GM23338 (cell line): ENCODE measurements at regions not wholly inside any gene's neighbourhood (a gene's known extent, or its start where the extent isn't known, plus 50 kb on each side); places are given as distances from the start of the nearest gene placed in this dataset.

ENCODE experiments used
- ATAC-seq: fragments of 200-7000 bp; cut with Tn5 transposase; 3 replicates; pipeline ENCODE4 v1.9.1; 2020
- DNase-seq: peaks from one replicate; pipeline ENCODE4 v3.0.0-alpha.2; 2015; ENCODE audit warnings: low spot score
- H2AFZ ChIP-seq: fragments of 200-600 bp; sonication (generic); 2 replicates; pipeline ENCODE4 v1.8.0; 2016; ENCODE audit warnings: antibody characterized with exemption, mild to moderate bottlenecking, moderate library complexity
- H3F3A ChIP-seq: fragments of 200-600 bp; sonication (generic); replicated peaks from 2 replicates; pipeline ENCODE4 v1.8.0; 2017; ENCODE audit warnings: antibody characterized with exemption, mixed run types, low read depth
- H3K27ac ChIP-seq: fragments of 200-600 bp; sonication (generic); 2 replicates; pipeline ENCODE4 v1.6.1; 2016; ENCODE audit warnings: low read depth
- H3K27me3 ChIP-seq: fragments of 200-600 bp; sonication (generic); 2 replicates; pipeline ENCODE4 v1.8.0; 2016; ENCODE audit warnings: mild to moderate bottlenecking, mixed run types, moderate library complexity; ENCODE audit not compliant: insufficient read depth
- H3K36me3 ChIP-seq: fragments of 200-600 bp; sonication (generic); 2 replicates; pipeline ENCODE4 v1.8.0; 2016; ENCODE audit warnings: mild to moderate bottlenecking; ENCODE audit not compliant: insufficient read depth
- H3K4me1 ChIP-seq: fragments of 200-600 bp; sonication (generic); 2 replicates; pipeline ENCODE4 v1.8.0; 2016; ENCODE audit warnings: mild to moderate bottlenecking, moderate library complexity; ENCODE audit not compliant: insufficient read depth
- H3K4me2 ChIP-seq: fragments of 200-600 bp; sonication (generic); 2 replicates; pipeline ENCODE4 v1.7.1; 2017; ENCODE audit warnings: mixed run types
- H3K4me3 ChIP-seq: fragments of 200-600 bp; sonication (generic); 2 replicates; pipeline ENCODE4 v1.6.1; 2016; ENCODE audit warnings: mixed run types
- H3K79me2 ChIP-seq: fragments of 200-600 bp; sonication (generic); replicated peaks from 2 replicates; pipeline ENCODE4 v1.8.0; 2017; ENCODE audit warnings: mild to moderate bottlenecking; ENCODE audit not compliant: insufficient read depth
- H3K9me2 ChIP-seq: fragments of 200-600 bp; sonication (generic); 2 replicates; pipeline ENCODE4 v1.8.0; 2017; ENCODE audit not compliant: insufficient read depth
- H4K20me1 ChIP-seq: fragments of 200-600 bp; sonication (generic); replicated peaks from 2 replicates; pipeline ENCODE4 v1.8.0; 2017; ENCODE audit warnings: mild to moderate bottlenecking; ENCODE audit not compliant: insufficient read depth
- H3K27ac Mint-ChIP-seq: 2 replicates; pipeline ENCODE4 v1.8.0; 2020; ENCODE audit warnings: inconsistent platforms, mild to moderate bottlenecking, moderate library complexity, mixed read lengths
- H3K27me3 Mint-ChIP-seq: 3 replicates; pipeline ENCODE4 v1.8.0; 2022; ENCODE audit warnings: low read depth, mild to moderate bottlenecking, moderate library complexity, mixed read lengths, inconsistent platforms; ENCODE audit not compliant: insufficient read depth, poor library complexity
- H3K36me3 Mint-ChIP-seq: 3 replicates; pipeline ENCODE4 v1.8.0; 2021; ENCODE audit warnings: low read depth, mild to moderate bottlenecking, inconsistent platforms, moderate library complexity, mixed read lengths
- H3K4me1 Mint-ChIP-seq: 3 replicates; pipeline ENCODE4 v1.8.0; 2020; ENCODE audit warnings: mild to moderate bottlenecking, inconsistent platforms, mixed read lengths
- H3K4me3 Mint-ChIP-seq: 3 replicates; pipeline ENCODE4 v1.8.0; 2021; ENCODE audit warnings: moderate library complexity, mild to moderate bottlenecking, inconsistent platforms, mixed read lengths
- H3K9me3 Mint-ChIP-seq: 3 replicates; pipeline ENCODE4 v1.8.0; 2020; ENCODE audit warnings: moderate library complexity, mild to moderate bottlenecking, inconsistent platforms, mixed read lengths
- CREB1 ChIP-seq: fragments of 250-450 bp; sonication (Bioruptor Pico); IDR thresholded peaks from 2 replicates; pipeline ENCODE4 v1.5.0; 2020; ENCODE audit warnings: low read depth, mild to moderate bottlenecking, moderate library complexity
- CTCF ChIP-seq, 2 experiments: fragments of 200-600 bp in 1 of 2; sonication (generic) in 1 of 2; conservative IDR thresholded peaks; 2 replicates each; pipeline versions ENCODE4 v1.5.1 to v1.6.1; 2016 to 2017; ENCODE audit warnings: antibody characterized with exemption in 2 of 2, low read depth in 2 of 2, mild to moderate bottlenecking in 2 of 2, moderate library complexity in 1 of 2
- EZH2 ChIP-seq: fragments of 200-600 bp; sonication (generic); IDR thresholded peaks from one replicate; pipeline ENCODE4 v1.8.0; 2017; ENCODE audit warnings: antibody characterized with exemption, mild to moderate bottlenecking, low read depth; ENCODE audit not compliant: unreplicated experiment
- EZH2phosphoT487 ChIP-seq: fragments of 200-600 bp; sonication (generic); IDR thresholded peaks from one replicate; pipeline ENCODE4 v1.8.1; 2018; ENCODE audit warnings: antibody characterized with exemption; ENCODE audit not compliant: unreplicated experiment
- JUNB ChIP-seq: IDR thresholded peaks from one replicate; pipeline ENCODE4 v1.6.1; 2016; ENCODE audit warnings: antibody characterized with exemption; ENCODE audit not compliant: unreplicated experiment
- NANOG ChIP-seq: IDR thresholded peaks from 2 replicates; pipeline ENCODE4 v1.6.1; 2016; ENCODE audit warnings: antibody characterized with exemption, borderline replicate concordance
- POLR2AphosphoS5 ChIP-seq: IDR thresholded peaks from 2 replicates; pipeline ENCODE4 v1.6.1; 2016; ENCODE audit warnings: antibody characterized with exemption, low read depth
- STAT1 ChIP-seq: IDR thresholded peaks from one replicate; pipeline ENCODE4 v1.6.1; 2016; ENCODE audit warnings: antibody characterized with exemption; ENCODE audit not compliant: unreplicated experiment
- ZNF114 ChIP-seq: fragments of 250-450 bp; sonication (Bioruptor Pico); IDR thresholded peaks from 2 replicates; pipeline ENCODE4 v1.5.0; 2020; ENCODE audit warnings: mild to moderate bottlenecking, moderate library complexity
- ZNF331 ChIP-seq: fragments of 250-450 bp; sonication (Bioruptor Pico); IDR thresholded peaks from 2 replicates; pipeline ENCODE4 v1.5.0; 2020; ENCODE audit warnings: low read depth, mild to moderate bottlenecking, moderate library complexity
- TF ChIP-seq, protein P1 (sequence below): IDR thresholded peaks from 2 replicates; pipeline ENCODE4 v1.6.1; 2016; ENCODE audit warnings: antibody characterized with exemption
- TF ChIP-seq, protein P2 (sequence below): IDR thresholded peaks from one replicate; pipeline ENCODE4 v1.6.1; 2018; ENCODE audit warnings: antibody characterized with exemption; ENCODE audit not compliant: unreplicated experiment
- TF ChIP-seq, protein P3 (sequence below): fragments of 250-450 bp; sonication (Bioruptor Pico); IDR thresholded peaks from 2 replicates; pipeline ENCODE4 v1.5.0; 2020; ENCODE audit warnings: mild to moderate bottlenecking, moderate library complexity

GRCh38 chr2:66875941-66876462, 441.1 kb downstream of the MEIS1 start:
- no peaks in the 10 kb centered on the region for H4K20me1 ChIP-seq
- no peaks in the 10 kb centered on the region for H3K79me2 ChIP-seq
- TF ChIP-seq, protein P1, sequence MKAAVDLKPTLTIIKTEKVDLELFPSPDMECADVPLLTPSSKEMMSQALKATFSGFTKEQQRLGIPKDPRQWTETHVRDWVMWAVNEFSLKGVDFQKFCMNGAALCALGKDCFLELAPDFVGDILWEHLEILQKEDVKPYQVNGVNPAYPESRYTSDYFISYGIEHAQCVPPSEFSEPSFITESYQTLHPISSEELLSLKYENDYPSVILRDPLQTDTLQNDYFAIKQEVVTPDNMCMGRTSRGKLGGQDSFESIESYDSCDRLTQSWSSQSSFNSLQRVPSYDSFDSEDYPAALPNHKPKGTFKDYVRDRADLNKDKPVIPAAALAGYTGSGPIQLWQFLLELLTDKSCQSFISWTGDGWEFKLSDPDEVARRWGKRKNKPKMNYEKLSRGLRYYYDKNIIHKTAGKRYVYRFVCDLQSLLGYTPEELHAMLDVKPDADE: no peak
- TF ChIP-seq CREB1 (CRISPR knock-in tag) (no peak), EZH2 (no peak), ZNF331 (no peak), CTCF (conservative IDR thresholded peaks at IDR 0.05; ENCODE audit: low read depth in 2 of 2) (no peak), POLR2AphosphoS5 (no peak), STAT1 (no peak), NANOG (no peak), EZH2phosphoT487 (no peak), JUNB (no peak), ZNF114 (no peak)
- TF ChIP-seq, protein P2, sequence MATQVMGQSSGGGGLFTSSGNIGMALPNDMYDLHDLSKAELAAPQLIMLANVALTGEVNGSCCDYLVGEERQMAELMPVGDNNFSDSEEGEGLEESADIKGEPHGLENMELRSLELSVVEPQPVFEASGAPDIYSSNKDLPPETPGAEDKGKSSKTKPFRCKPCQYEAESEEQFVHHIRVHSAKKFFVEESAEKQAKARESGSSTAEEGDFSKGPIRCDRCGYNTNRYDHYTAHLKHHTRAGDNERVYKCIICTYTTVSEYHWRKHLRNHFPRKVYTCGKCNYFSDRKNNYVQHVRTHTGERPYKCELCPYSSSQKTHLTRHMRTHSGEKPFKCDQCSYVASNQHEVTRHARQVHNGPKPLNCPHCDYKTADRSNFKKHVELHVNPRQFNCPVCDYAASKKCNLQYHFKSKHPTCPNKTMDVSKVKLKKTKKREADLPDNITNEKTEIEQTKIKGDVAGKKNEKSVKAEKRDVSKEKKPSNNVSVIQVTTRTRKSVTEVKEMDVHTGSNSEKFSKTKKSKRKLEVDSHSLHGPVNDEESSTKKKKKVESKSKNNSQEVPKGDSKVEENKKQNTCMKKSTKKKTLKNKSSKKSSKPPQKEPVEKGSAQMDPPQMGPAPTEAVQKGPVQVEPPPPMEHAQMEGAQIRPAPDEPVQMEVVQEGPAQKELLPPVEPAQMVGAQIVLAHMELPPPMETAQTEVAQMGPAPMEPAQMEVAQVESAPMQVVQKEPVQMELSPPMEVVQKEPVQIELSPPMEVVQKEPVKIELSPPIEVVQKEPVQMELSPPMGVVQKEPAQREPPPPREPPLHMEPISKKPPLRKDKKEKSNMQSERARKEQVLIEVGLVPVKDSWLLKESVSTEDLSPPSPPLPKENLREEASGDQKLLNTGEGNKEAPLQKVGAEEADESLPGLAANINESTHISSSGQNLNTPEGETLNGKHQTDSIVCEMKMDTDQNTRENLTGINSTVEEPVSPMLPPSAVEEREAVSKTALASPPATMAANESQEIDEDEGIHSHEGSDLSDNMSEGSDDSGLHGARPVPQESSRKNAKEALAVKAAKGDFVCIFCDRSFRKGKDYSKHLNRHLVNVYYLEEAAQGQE: no peak
- TF ChIP-seq, protein P3, sequence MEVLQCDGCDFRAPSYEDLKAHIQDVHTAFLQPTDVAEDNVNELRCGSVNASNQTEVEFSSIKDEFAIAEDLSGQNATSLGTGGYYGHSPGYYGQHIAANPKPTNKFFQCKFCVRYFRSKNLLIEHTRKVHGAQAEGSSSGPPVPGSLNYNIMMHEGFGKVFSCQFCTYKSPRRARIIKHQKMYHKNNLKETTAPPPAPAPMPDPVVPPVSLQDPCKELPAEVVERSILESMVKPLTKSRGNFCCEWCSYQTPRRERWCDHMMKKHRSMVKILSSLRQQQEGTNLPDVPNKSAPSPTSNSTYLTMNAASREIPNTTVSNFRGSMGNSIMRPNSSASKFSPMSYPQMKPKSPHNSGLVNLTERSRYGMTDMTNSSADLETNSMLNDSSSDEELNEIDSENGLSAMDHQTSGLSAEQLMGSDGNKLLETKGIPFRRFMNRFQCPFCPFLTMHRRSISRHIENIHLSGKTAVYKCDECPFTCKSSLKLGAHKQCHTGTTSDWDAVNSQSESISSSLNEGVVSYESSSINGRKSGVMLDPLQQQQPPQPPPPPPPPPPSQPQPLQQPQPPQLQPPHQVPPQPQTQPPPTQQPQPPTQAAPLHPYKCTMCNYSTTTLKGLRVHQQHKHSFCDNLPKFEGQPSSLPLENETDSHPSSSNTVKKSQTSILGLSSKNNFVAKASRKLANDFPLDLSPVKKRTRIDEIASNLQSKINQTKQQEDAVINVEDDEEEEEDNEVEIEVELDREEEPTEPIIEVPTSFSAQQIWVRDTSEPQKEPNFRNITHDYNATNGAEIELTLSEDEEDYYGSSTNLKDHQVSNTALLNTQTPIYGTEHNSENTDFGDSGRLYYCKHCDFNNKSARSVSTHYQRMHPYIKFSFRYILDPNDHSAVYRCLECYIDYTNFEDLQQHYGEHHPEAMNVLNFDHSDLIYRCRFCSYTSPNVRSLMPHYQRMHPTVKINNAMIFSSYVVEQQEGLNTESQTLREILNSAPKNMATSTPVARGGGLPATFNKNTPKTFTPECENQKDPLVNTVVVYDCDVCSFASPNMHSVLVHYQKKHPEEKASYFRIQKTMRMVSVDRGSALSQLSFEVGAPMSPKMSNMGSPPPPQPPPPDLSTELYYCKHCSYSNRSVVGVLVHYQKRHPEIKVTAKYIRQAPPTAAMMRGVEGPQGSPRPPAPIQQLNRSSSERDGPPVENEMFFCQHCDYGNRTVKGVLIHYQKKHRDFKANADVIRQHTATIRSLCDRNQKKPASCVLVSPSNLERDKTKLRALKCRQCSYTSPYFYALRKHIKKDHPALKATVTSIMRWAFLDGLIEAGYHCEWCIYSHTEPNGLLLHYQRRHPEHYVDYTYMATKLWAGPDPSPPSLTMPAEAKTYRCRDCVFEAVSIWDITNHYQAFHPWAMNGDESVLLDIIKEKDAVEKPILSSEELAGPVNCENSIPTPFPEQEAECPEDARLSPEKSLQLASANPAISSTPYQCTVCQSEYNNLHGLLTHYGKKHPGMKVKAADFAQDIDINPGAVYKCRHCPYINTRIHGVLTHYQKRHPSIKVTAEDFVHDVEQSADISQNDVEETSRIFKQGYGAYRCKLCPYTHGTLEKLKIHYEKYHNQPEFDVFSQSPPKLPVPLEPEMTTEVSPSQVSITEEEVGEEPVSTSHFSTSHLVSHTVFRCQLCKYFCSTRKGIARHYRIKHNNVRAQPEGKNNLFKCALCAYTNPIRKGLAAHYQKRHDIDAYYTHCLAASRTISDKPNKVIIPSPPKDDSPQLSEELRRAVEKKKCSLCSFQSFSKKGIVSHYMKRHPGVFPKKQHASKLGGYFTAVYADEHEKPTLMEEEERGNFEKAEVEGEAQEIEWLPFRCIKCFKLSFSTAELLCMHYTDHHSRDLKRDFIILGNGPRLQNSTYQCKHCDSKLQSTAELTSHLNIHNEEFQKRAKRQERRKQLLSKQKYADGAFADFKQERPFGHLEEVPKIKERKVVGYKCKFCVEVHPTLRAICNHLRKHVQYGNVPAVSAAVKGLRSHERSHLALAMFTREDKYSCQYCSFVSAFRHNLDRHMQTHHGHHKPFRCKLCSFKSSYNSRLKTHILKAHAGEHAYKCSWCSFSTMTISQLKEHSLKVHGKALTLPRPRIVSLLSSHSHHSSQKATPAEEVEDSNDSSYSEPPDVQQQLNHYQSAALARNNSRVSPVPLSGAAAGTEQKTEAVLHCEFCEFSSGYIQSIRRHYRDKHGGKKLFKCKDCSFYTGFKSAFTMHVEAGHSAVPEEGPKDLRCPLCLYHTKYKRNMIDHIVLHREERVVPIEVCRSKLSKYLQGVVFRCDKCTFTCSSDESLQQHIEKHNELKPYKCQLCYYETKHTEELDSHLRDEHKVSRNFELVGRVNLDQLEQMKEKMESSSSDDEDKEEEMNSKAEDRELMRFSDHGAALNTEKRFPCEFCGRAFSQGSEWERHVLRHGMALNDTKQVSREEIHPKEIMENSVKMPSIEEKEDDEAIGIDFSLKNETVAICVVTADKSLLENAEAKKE (CRISPR knock-in tag): no peak
- H3F3A ChIP-seq: no peaks in the 10 kb centered on the region
- H3K4me1 ChIP-seq: no peaks in the 10 kb centered on the region
- no peaks in the 10 kb centered on the region for H3K9me2 ChIP-seq
- H3K4me1 Mint-ChIP-seq: no peaks in the 10 kb centered on the region
- peaks cover 7% of the 10 kb centered on the region; the same call in 2 of the 3 replicates for H3K9me3 Mint-ChIP-seq
- H3K27me3 ChIP-seq: no peaks in the 10 kb centered on the region
- H3K4me3 Mint-ChIP-seq: no peak overlapping the region
- H3K27ac ChIP-seq: no peak overlapping the region
- DNase-seq: no peak
- no peak overlapping the region for H3K4me2 ChIP-seq
- H3K36me3 Mint-ChIP-seq: no peaks in the 10 kb centered on the region; the same call in 2 of the 3 replicates
- H3K4me3 ChIP-seq: no peak overlapping the region
- H3K36me3 ChIP-seq: no peaks in the 10 kb centered on the region
- no peak overlapping the region for H2AFZ ChIP-seq
- ATAC-seq: no peak
- H3K27me3 Mint-ChIP-seq: no peaks in the 10 kb centered on the region
- no peak overlapping the region for H3K27ac Mint-ChIP-seq
